ENCODE measurements at regions not wholly inside any gene's neighbourhood (a gene's known extent, or its start where the extent isn't known, plus 50 kb on each side); places are given as distances from the start of the nearest gene placed in this dataset.

DNA sequence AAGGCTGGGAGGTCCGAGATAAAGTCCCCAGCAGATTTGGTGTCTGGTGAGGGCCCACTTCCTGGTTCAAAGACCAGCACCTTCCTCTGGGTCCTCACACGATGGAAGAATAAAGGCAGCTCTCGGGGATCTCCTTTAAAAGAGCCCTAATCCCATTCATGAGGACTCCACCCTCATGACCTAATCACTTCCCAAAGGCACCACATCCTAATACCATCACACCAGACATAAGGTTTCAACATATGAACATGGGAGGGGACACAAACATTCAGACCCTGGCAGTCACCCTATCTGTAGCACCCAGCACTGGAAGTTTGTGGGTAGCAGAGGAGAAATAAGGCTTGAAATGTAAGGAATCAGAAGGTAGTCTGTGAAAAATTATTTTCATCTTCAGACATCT, 112.9 kb upstream of the NOCT start:
- TF ChIP-seq TAF1 (IDR thresholded peaks at IDR 0.05; ENCODE audit: low read depth, low read length), result no peak
- TF ChIP-seq POLR2AphosphoS5 (IDR thresholded peaks at IDR 0.05; ENCODE audit: low read depth, low read length), result no peak
- TF ChIP-seq SPI1 (IDR thresholded peaks at IDR 0.05; ENCODE audit: low read depth, low read length), result no peak
- no peak for TF ChIP-seq POLR2A (IDR thresholded peaks at IDR 0.05; ENCODE audit: low read depth, low read length)
- no peak for TF ChIP-seq POU2F2 (IDR thresholded peaks at IDR 0.05; ENCODE audit: low read depth, low read length)
- no peak for TF ChIP-seq PAX5 (IDR thresholded peaks at IDR 0.05; ENCODE audit: insufficient read depth, low read length, severe bottlenecking)
- no peak for DNase-seq (ENCODE audit: insufficient read length, low spot score)
- FAIRE-seq, result no peak

GRCh38 chr4:138901177-138901576, 114.4 kb upstream of the NOCT start:
- TF ChIP-seq SPI1 (IDR thresholded peaks at IDR 0.05; ENCODE audit: low read depth, low read length) (no peak), POLR2A (IDR thresholded peaks at IDR 0.05; ENCODE audit: low read depth, low read length) (no peak), PAX5 (IDR thresholded peaks at IDR 0.05; ENCODE audit: insufficient read depth, low read length, severe bottlenecking) (no peak), POU2F2 (IDR thresholded peaks at IDR 0.05; ENCODE audit: low read depth, low read length) (no peak), TAF1 (IDR thresholded peaks at IDR 0.05; ENCODE audit: low read depth, low read length) (no peak), POLR2AphosphoS5 (IDR thresholded peaks at IDR 0.05; ENCODE audit: low read depth, low read length) (no peak)
- DNase-seq (ENCODE audit: insufficient read length, low spot score) (no peak), FAIRE-seq (no peak)

DNA sequence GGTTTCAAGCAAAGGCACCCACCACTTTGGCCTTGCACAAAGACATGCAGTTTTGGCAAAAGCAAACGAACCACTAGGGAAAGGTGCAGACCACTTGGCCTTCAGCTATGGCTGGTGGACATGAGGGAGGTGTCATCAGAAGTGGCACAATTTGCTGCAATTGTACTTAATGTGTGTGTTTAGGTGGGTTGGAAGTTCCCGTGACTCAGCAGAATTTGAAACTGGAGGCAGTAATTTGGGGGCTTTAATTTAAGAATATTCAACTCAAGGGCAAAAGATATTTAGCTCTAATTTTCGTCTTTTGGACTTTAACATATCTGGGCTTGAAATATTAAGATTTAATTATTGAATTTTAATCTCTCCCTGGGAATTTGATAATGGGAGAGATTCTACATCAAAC, 115.6 kb upstream of the NOCT start:
- no peak for FAIRE-seq
- DNase-seq (ENCODE audit: insufficient read length, low spot score), result no peak
- TF ChIP-seq POLR2A (IDR thresholded peaks at IDR 0.05; ENCODE audit: low read depth, low read length) (no peak), POLR2AphosphoS5 (IDR thresholded peaks at IDR 0.05; ENCODE audit: low read depth, low read length) (no peak), POU2F2 (IDR thresholded peaks at IDR 0.05; ENCODE audit: low read depth, low read length) (no peak), TAF1 (IDR thresholded peaks at IDR 0.05; ENCODE audit: low read depth, low read length) (no peak), PAX5 (IDR thresholded peaks at IDR 0.05; ENCODE audit: insufficient read depth, low read length, severe bottlenecking) (no peak), SPI1 (IDR thresholded peaks at IDR 0.05; ENCODE audit: low read depth, low read length) (no peak)

- FAIRE-seq (no peak), DNase-seq (ENCODE audit: insufficient read length, low spot score) (no peak)
Measured at GRCh38 chr4:138898282-138898681, 117.3 kb upstream of the NOCT start.

GRCh38 chr4:138897811-138898226, 117.8 kb upstream of the NOCT start:
- TF ChIP-seq SPI1 (IDR thresholded peaks at IDR 0.05; ENCODE audit: low read depth, low read length), result no peak
- TF ChIP-seq POLR2AphosphoS5 (IDR thresholded peaks at IDR 0.05; ENCODE audit: low read depth, low read length), result no peak
- no peak for TF ChIP-seq POU2F2 (IDR thresholded peaks at IDR 0.05; ENCODE audit: low read depth, low read length)
- TF ChIP-seq PAX5 (IDR thresholded peaks at IDR 0.05; ENCODE audit: insufficient read depth, low read length, severe bottlenecking), result no peak
- no peak for TF ChIP-seq TAF1 (IDR thresholded peaks at IDR 0.05; ENCODE audit: low read depth, low read length)
- TF ChIP-seq POLR2A (IDR thresholded peaks at IDR 0.05; ENCODE audit: low read depth, low read length), result no peak
- no peak for FAIRE-seq

More at GRCh38 chr4:138898282-138898681, 117.3 kb upstream of the NOCT start:
- no peak for TF ChIP-seq SPI1 (IDR thresholded peaks at IDR 0.05; ENCODE audit: low read depth, low read length)
- TF ChIP-seq POLR2A (IDR thresholded peaks at IDR 0.05; ENCODE audit: low read depth, low read length), result no peak
- no peak for TF ChIP-seq POU2F2 (IDR thresholded peaks at IDR 0.05; ENCODE audit: low read depth, low read length)
- no peak for TF ChIP-seq POLR2AphosphoS5 (IDR thresholded peaks at IDR 0.05; ENCODE audit: low read depth, low read length)

DNA sequence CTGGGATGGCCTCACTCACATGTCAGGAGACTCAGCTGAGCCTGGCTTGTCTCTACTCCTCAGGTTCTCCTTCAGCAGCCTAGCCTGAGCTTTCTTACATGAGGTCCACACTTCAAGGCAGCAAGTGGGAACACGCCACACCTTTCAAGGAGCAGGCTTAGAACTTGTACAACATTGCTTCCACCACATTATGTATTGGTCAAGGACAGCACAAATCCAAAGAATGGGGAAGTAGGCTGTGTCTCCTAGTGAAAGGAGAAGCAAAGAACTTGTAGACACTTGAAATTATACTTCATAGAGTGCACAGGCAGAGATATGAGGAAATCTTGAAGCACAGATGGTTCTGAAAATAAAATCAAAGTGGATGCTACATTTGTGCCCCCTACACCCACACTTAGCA, 120.9 kb upstream of the NOCT start:
- no peak for DNase-seq (ENCODE audit: insufficient read length, low spot score)
- TF ChIP-seq POLR2A (IDR thresholded peaks at IDR 0.05; ENCODE audit: low read depth, low read length), result no peak
- no peak for TF ChIP-seq POLR2AphosphoS5 (IDR thresholded peaks at IDR 0.05; ENCODE audit: low read depth, low read length)
- TF ChIP-seq SPI1 (IDR thresholded peaks at IDR 0.05; ENCODE audit: low read depth, low read length), result no peak
- TF ChIP-seq PAX5 (IDR thresholded peaks at IDR 0.05; ENCODE audit: insufficient read depth, low read length, severe bottlenecking), result no peak
- no peak for TF ChIP-seq POU2F2 (IDR thresholded peaks at IDR 0.05; ENCODE audit: low read depth, low read length)
- TF ChIP-seq TAF1 (IDR thresholded peaks at IDR 0.05; ENCODE audit: low read depth, low read length), result no peak
- no peak for FAIRE-seq

More at GRCh38 chr4:138897811-138898226, 117.8 kb upstream of the NOCT start:
- no peak for DNase-seq (ENCODE audit: insufficient read length, low spot score)

DNA sequence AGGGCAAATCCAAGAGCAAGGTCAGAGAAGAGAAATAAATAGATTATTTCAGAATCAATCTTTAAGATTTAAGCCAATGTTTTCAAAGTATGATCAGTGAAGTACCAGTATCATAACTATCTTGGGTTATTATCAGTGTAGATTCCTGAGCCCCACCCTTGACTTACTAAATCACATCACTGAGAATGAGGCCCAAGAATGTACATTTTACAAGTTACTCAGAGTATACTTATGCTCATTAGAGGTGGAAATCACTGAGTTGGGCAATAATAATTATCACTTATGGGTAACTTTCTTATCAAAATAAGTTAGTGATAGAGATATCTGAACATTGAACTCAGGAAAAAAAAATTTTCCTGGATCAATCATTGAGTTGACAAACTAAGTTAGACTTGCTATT, 121.6 kb upstream of the NOCT start:
- FAIRE-seq, result no peak
- no peak for TF ChIP-seq POU2F2 (IDR thresholded peaks at IDR 0.05; ENCODE audit: low read depth, low read length)
- no peak for TF ChIP-seq PAX5 (IDR thresholded peaks at IDR 0.05; ENCODE audit: insufficient read depth, low read length, severe bottlenecking)
- TF ChIP-seq POLR2AphosphoS5 (IDR thresholded peaks at IDR 0.05; ENCODE audit: low read depth, low read length), result no peak
- no peak for TF ChIP-seq TAF1 (IDR thresholded peaks at IDR 0.05; ENCODE audit: low read depth, low read length)
- no peak for TF ChIP-seq SPI1 (IDR thresholded peaks at IDR 0.05; ENCODE audit: low read depth, low read length)
- no peak for TF ChIP-seq POLR2A (IDR thresholded peaks at IDR 0.05; ENCODE audit: low read depth, low read length)
- no peak for DNase-seq (ENCODE audit: insufficient read length, low spot score)

DNA sequence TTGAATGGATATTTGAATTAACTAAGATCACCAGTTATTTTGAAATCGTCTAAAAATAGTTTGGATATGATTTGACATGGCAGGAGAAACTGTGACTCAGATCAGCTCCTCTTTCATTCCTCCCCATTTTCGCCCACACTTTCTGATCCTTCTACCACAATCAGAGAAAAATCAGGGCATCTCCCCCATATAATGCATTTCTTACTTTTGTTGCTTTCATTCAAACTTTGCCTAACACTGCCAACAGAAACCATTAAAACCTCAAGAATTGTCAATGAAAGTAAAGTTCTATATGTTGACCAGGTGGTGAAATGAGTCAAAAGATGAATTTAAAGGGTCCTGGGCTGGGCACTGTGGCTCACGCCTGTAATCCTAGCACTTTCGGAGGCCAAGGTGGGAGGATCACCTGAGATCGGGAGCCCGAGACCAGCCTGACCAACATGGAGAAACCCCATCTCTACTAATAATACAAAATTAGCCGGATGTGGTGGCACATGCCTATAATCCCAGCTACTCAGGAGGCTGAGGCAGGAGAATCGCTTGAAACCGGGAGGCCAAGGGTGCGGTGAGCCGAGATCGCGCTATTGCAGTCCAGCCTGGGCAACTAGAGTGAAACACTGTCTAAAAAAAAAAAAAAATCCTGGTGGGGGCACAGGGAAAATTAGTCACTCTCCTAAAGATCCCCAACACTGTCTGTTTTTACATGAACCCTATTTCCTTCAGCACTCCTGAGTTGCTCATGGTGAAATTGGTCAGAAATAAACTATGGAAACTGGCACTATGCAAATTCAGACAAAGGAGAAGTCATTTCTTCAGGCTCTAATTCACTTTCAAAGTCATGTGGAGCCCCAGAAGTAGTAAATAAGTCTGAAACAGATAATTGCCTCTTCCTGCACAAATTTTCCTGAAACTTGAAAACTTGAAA, 122.8 kb upstream of the NOCT start:
- FAIRE-seq (no peak), DNase-seq (ENCODE audit: insufficient read length, low spot score) (no peak)
- TF ChIP-seq POLR2A (IDR thresholded peaks at IDR 0.05; ENCODE audit: low read depth, low read length) (no peak), TAF1 (IDR thresholded peaks at IDR 0.05; ENCODE audit: low read depth, low read length) (no peak), POLR2AphosphoS5 (IDR thresholded peaks at IDR 0.05; ENCODE audit: low read depth, low read length) (no peak), SPI1 (IDR thresholded peaks at IDR 0.05; ENCODE audit: low read depth, low read length) (no peak), POU2F2 (IDR thresholded peaks at IDR 0.05; ENCODE audit: low read depth, low read length) (no peak), PAX5 (IDR thresholded peaks at IDR 0.05; ENCODE audit: insufficient read depth, low read length, severe bottlenecking) (no peak)

DNA sequence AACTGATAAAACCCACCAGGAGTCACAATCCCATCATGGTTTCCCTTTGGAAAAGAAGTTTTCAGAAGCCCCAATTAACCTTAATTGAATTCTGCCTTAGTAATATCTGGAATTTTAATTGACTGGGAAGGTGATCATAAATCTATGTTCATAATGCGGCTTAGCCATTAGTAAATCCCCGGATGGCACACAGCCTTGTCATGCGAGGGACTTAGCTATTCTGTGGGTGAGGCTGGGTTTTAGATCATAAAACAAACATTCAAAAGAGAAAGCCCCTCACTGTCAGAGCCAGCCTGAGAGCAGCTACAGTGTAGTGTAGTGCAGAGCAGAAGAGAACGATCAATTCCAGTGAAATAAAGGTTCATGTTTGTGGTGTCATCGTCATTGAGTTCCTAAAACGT, 124.0 kb upstream of the NOCT start:
- FAIRE-seq (no peak), DNase-seq (ENCODE audit: insufficient read length, low spot score) (no peak)
- TF ChIP-seq PAX5 (IDR thresholded peaks at IDR 0.05; ENCODE audit: insufficient read depth, low read length, severe bottlenecking) (no peak), POLR2AphosphoS5 (IDR thresholded peaks at IDR 0.05; ENCODE audit: low read depth, low read length) (no peak)

Data from GM12891 (cell line).